ENCODE measurements at regions not wholly inside any gene's neighbourhood (a gene's known extent, or its start where the extent isn't known, plus 50 kb on each side); places are given as distances from the start of the nearest gene placed in this dataset.

DNA sequence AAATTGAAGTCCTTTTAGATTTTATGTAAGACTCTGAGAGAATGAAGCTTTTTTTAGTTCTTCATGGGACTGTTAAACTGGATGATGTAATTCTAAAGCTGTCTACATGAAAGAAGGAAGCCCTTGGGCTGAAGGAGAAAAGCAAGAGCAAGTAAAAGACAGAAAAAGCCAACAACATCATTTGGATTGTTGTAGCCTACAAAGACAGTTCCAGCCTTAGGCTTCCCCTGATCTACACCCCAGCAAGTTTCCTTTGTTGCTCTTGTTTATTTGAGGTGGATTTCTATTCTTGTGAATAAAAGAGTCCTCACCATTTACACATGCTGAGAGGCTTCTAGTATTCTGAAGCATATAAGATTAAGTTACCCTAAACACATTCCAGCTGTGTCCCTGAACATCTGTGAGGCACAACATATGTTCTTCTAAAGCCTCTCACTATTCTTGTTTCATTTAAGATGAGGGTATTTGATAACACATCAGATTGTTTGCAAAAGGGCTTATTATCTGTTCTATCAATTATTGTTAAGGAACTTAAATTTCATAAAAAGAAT lies 377.8 kb downstream of the LNPK start:
- TF ChIP-seq, protein P1, sequence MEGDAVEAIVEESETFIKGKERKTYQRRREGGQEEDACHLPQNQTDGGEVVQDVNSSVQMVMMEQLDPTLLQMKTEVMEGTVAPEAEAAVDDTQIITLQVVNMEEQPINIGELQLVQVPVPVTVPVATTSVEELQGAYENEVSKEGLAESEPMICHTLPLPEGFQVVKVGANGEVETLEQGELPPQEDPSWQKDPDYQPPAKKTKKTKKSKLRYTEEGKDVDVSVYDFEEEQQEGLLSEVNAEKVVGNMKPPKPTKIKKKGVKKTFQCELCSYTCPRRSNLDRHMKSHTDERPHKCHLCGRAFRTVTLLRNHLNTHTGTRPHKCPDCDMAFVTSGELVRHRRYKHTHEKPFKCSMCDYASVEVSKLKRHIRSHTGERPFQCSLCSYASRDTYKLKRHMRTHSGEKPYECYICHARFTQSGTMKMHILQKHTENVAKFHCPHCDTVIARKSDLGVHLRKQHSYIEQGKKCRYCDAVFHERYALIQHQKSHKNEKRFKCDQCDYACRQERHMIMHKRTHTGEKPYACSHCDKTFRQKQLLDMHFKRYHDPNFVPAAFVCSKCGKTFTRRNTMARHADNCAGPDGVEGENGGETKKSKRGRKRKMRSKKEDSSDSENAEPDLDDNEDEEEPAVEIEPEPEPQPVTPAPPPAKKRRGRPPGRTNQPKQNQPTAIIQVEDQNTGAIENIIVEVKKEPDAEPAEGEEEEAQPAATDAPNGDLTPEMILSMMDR (IDR thresholded peaks at IDR 0.05; ENCODE audit: low read depth, low read length), result no peak
- H3K4me3 ChIP-seq (ENCODE audit: low read depth, low read length), result no peak overlapping the region

DNA sequence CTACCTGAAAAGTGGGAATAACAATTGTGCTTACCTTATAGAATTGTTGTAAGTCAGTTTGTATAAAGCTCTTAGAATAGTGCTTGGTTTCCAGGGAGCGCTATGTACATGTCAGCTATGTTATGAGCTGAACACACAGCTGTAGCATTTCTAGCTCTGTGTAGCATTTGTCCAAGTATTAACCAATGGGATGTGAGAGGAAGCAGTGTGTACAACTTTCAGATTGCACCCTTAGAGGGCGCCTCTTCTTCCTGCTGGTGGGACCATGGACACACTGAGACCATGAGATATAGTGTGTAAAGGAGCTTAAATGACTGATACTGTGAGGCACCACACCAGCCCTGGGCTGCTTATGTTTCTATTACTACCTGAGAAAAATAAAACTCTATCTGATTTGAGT lies 380.2 kb downstream of the LNPK start:
- H3K4me3 ChIP-seq (ENCODE audit: low read depth, low read length), result no peak overlapping the region
- TF ChIP-seq, protein P1 (IDR thresholded peaks at IDR 0.05; ENCODE audit: low read depth, low read length), result no peak

DNA sequence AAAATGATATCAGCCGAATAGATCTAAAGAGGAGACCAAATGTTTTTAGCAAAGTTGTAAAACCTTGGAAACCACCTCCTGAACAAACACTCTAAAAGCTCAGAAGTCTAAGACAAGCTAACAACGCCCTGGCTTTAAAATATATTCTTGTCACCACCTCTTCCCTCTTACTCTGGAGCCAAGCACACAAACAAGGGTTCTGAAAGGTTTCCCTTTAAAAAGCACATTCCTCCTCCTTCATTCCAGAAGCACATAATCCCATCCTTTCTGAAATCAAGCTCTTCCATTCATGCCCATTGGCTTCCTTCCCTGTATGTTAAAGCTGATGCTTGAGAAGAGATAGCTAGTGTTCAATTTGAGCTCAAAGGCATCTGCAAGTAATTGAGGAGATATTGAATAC lies 382.0 kb downstream of the LNPK start:
- H3K4me3 ChIP-seq (ENCODE audit: low read depth, low read length), result no peak overlapping the region
- TF ChIP-seq, protein P1 (IDR thresholded peaks at IDR 0.05; ENCODE audit: low read depth, low read length), result no peak

DNA sequence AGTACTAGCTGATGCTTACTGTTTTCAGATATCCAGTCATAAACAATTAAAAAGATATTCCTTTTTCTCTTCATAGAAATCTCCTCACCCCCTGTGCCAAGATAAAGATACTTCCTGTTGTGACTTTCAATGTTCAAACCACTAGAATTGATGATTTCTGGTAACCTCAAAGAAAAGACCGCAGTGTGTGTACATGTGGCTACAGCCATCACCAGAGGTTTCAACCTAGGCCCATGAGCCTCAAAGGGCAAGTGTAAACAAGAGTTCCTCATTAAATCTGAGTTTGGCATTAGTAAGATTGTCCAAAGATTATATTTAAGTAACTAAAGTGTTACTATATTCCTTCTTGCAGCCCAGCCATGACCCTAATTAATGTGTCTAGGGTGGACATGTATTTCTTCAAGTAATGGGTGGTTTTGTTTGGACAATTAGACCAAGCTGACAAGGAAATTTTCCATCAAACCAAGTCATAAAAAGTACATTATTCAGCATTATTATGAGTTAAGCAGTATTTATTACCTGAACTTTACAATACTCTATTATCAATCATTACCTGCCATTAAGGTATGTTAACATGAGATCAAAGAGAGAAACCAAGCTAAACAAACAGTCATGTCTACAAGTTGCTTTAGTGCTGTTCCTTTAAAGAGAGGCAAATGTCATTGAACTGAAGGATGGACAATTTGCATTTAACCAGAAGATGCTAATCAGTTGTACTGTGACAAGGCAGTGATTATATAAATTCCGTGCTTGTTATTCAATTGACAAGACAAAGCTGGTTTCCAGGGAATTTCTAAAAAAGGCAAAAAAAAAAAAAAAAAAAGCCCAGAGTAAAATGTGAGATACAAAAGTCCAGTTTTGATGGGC lies 382.7 kb downstream of the LNPK start:
- no peak overlapping the region for H3K4me3 ChIP-seq (ENCODE audit: low read depth, low read length)
- TF ChIP-seq, protein P1 (IDR thresholded peaks at IDR 0.05; ENCODE audit: low read depth, low read length), result no peak

DNA sequence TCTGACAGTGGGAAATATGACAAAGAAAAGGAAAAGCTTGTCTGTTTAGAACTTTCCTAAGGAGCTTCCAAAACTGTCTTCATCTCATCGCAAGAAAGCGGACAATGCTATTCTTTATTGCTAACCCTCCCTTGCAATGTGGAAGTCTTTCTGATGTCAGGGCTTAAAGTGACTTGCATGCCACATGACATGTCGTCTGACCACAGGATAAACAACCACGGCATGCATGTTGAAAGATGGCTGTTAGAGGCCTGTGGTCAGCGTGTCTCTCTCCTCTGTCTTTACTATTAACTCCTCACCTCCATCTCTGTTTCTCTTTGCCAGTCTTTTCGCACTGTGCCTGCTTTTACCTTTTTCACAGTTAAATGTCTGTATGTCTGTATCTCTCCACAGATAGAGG lies 389.8 kb downstream of the LNPK start:
- H3K4me3 ChIP-seq (ENCODE audit: low read depth, low read length), result no peak overlapping the region
- TF ChIP-seq, protein P1 (IDR thresholded peaks at IDR 0.05; ENCODE audit: low read depth, low read length), result no peak

DNA sequence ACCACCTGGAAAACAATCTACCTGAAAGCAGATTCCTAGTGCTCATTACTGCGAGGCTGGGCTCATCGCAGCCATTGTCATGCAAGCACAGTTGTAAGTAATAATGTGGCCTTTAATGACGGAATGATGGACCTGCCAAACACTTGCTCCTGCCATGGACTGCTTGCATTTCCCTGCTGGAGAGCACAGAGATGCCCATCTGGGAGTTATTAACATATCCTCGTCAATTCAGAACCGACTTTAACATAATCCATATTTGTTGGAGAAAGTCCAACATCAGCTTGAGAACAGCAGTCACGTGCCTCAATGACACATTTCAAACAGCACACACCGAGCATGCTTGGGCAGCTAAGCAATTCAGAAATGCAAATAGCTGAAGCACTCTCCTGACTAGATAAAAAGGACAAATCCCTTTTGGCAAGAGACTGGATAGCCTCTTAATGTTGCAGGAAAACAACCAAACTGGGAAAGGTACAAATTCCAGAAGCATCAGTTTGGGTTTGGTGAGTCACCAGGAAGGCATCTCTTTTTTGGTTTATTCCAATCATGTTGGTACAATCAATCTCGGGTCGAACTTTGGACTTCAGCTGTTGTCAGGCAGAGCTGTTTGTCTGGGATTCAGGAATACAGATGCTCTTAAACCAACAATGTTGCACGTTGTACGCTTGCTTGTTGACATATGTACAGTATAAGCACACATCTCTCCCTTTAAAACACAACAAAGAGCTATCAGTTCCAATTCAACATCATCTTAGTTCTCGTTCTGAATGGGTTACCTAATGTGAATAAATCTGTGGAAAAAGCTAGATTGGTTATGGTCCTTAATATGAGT lies 395.8 kb downstream of the LNPK start:
- H3K4me3 ChIP-seq (ENCODE audit: low read depth, low read length), result no peak overlapping the region
- TF ChIP-seq, protein P1 (IDR thresholded peaks at IDR 0.05; ENCODE audit: low read depth, low read length), result no peak
